Fibroblast of lung (primary cell): ENCODE measurements at regions not wholly inside any gene's neighbourhood (a gene's known extent, or its start where the extent isn't known, plus 50 kb on each side); places are given as distances from the start of the nearest gene placed in this dataset.

Experiments
- EZH2 ChIP-seq: IDR thresholded peaks from 2 replicates; pipeline ENCODE4 v1.5.1; 2012; ENCODE audit warnings: low read length, control low read depth, mild to moderate bottlenecking; ENCODE audit errors: missing control alignments
- TF ChIP-seq, protein P1 (sequence below), 2 donors: IDR thresholded peaks in 1 of 2; conservative IDR thresholded peaks in 1 of 2; 1 replicate in 1 of 2; 2 replicates in 1 of 2; pipeline ENCODE4 v1.5.1; 2011 to 2012; ENCODE audit warnings: low read length in 2 of 2, control low read depth in 1 of 2, inconsistent platforms in 1 of 2, low read depth in 1 of 2, mild to moderate bottlenecking in 1 of 2

DNA sequence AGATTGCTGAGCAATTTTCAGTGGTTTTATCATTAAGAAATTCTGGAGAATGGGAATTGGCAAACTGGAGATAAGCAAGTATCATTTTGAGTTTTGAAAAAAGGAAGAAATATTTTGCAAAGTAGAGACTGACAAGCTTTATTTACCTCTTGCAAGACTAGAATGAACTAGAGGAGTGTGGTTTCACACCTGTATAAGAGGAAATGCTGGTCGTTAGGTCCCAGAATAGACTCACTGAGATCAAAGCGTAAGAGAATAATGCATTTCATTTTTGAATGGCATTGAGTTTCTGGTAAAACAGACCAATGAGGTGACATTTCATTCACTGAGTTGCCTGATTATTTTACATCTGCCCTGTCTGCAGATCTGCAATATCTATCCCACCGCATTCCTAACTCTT is 308.1 kb downstream of the ADGRL2 start:
- TF ChIP-seq, protein P1, sequence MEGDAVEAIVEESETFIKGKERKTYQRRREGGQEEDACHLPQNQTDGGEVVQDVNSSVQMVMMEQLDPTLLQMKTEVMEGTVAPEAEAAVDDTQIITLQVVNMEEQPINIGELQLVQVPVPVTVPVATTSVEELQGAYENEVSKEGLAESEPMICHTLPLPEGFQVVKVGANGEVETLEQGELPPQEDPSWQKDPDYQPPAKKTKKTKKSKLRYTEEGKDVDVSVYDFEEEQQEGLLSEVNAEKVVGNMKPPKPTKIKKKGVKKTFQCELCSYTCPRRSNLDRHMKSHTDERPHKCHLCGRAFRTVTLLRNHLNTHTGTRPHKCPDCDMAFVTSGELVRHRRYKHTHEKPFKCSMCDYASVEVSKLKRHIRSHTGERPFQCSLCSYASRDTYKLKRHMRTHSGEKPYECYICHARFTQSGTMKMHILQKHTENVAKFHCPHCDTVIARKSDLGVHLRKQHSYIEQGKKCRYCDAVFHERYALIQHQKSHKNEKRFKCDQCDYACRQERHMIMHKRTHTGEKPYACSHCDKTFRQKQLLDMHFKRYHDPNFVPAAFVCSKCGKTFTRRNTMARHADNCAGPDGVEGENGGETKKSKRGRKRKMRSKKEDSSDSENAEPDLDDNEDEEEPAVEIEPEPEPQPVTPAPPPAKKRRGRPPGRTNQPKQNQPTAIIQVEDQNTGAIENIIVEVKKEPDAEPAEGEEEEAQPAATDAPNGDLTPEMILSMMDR (conservative IDR thresholded peaks at IDR 0.05 in 1 of 2, IDR thresholded peaks at IDR 0.05 in 1 of 2; ENCODE audit: low read depth in 1 of 2, low read length in 2 of 2) = no peak
- TF ChIP-seq EZH2 = no peak
